B cell (primary cell): ENCODE measurements at regions not wholly inside any gene's neighbourhood (a gene's known extent, or its start where the extent isn't known, plus 50 kb on each side); places are given as distances from the start of the nearest gene placed in this dataset.

Experiments
- ATAC-seq: fragments of 200-7000 bp; cut with Tn5 transposase; one replicate; pipeline ENCODE4 v1.10.0; 2021; ENCODE audit warnings: low read depth, mild to moderate bottlenecking, moderate number of reproducible peaks, moderate library complexity
- CTCF ChIA-PET: fragments of 350-600 bp; sonication (Branson Sonifier 250); formaldehyde crosslinking; loops from one replicate; lab custom pipeline; 2021; ENCODE audit warnings: antibody characterized with exemption, inconsistent platforms; lab: Charles Lee
- POLR2A ChIA-PET: fragments of 350-600 bp; sonication (Branson Sonifier 250); formaldehyde crosslinking; loops from one replicate; lab custom pipeline; 2021; ENCODE audit warnings: antibody characterized with exemption; lab: Charles Lee
- DNase-seq: peaks from one replicate; pipeline ENCODE4 v3.0.0; 2013
- H2AFZ ChIP-seq: 2 replicates; pipeline ENCODE4 v1.6.1; 2012; ENCODE audit warnings: mild to moderate bottlenecking, low read depth, low read length; ENCODE audit not compliant: insufficient read depth, poor library complexity, severe bottlenecking
- H3K27ac ChIP-seq, 2 donors: 1 replicate in 1 of 2; 2 replicates in 1 of 2; pipeline ENCODE4 v1.5.1; 2012 to 2013; ENCODE audit warnings: low read length in 2 of 2, mild to moderate bottlenecking in 2 of 2, moderate library complexity in 1 of 2
- H3K27me3 ChIP-seq, 4 experiments: fragments of 200-600 bp in 1 of 4; sonication (generic) in 1 of 4; replicated peaks in 1 of 4; 1 replicate in 2 of 4; 2 replicates in 2 of 4; pipeline versions ENCODE4 v1.6.1 to v1.7.0; 2013 to 2016; ENCODE audit warnings: low read length in 3 of 4, mild to moderate bottlenecking in 2 of 4, mixed read lengths in 1 of 4, moderate library complexity in 1 of 4; ENCODE audit not compliant: insufficient read depth in 4 of 4, control insufficient read depth in 3 of 4; ENCODE audit errors: control extremely low read depth in 1 of 4
- H3K36me3 ChIP-seq, 2 experiments: replicated peaks in 1 of 2; 1 replicate in 1 of 2; 2 replicates in 1 of 2; pipeline versions ENCODE4 v1.6.1 to v1.7.1; 2013; ENCODE audit warnings: low read length in 1 of 2; ENCODE audit not compliant: insufficient read depth in 2 of 2, control insufficient read depth in 1 of 2; ENCODE audit errors: control extremely low read depth in 1 of 2, extremely low read depth in 1 of 2
- H3K4me1 ChIP-seq, 2 donors: fragments of 200-600 bp in 1 of 2; sonication (generic) in 1 of 2; 1 replicate in 1 of 2; 2 replicates in 1 of 2; pipeline versions ENCODE4 v1.5.1 to v1.6.1; 2013 to 2017; ENCODE audit warnings: low read length in 2 of 2; ENCODE audit not compliant: control insufficient read depth in 2 of 2, insufficient read depth in 2 of 2
- H3K4me2 ChIP-seq: replicated peaks from 2 replicates; pipeline ENCODE3; 2012; ENCODE audit warnings: mild to moderate bottlenecking, low read depth, low read length; ENCODE audit not compliant: poor library complexity, severe bottlenecking
- H3K4me3 ChIP-seq, 5 experiments: fragments of 200-600 bp in 1 of 5; sonication (generic) in 1 of 5; 1 replicate in 3 of 5; 2 replicates in 2 of 5; pipeline versions ENCODE4 v1.5.1 to v1.7.0; 2011 to 2016; ENCODE audit warnings: low read length in 4 of 5, mild to moderate bottlenecking in 4 of 5, low read depth in 2 of 5, control low read depth in 1 of 5, moderate library complexity in 1 of 5; ENCODE audit not compliant: insufficient read depth in 1 of 5; ENCODE audit errors: control extremely low read depth in 1 of 5, extremely low read depth in 1 of 5
- H3K79me2 ChIP-seq: fragments of 200-600 bp; sonication (generic); one replicate; pipeline ENCODE4 v1.6.0; 2016; ENCODE audit warnings: low read length; ENCODE audit not compliant: control insufficient read depth, insufficient read depth
- H3K9ac ChIP-seq: fragments of 200-600 bp; sonication (generic); 2 replicates; pipeline ENCODE4 v1.6.1; 2017; ENCODE audit warnings: mild to moderate bottlenecking, low read length, moderate library complexity
- H3K9me3 ChIP-seq, 3 donors: one replicate each; pipeline versions ENCODE4 v1.6.1 to v1.7.1; 2013; ENCODE audit warnings: low read length in 2 of 3; ENCODE audit not compliant: control insufficient read depth in 2 of 3, insufficient read depth in 1 of 3; ENCODE audit errors: control extremely low read depth in 1 of 3
- H4K20me1 ChIP-seq: 2 replicates; pipeline ENCODE4 v1.6.0; 2012; ENCODE audit warnings: mild to moderate bottlenecking, low read length; ENCODE audit not compliant: insufficient read depth, control insufficient read depth, poor library complexity, severe bottlenecking
- H3K27ac Mint-ChIP-seq: one replicate; pipeline ENCODE4 v1.8.0; 2021; ENCODE audit warnings: mixed read lengths
- H3K27me3 Mint-ChIP-seq: one replicate; pipeline ENCODE4 v1.8.0; 2021; ENCODE audit warnings: mixed read lengths
- H3K4me1 Mint-ChIP-seq: one replicate; pipeline ENCODE4 v1.8.0; 2021; ENCODE audit warnings: mixed read lengths
- H3K4me3 Mint-ChIP-seq: one replicate; pipeline ENCODE4 v1.8.0; 2021; ENCODE audit warnings: mixed read lengths
- H3K9me3 Mint-ChIP-seq: one replicate; pipeline ENCODE4 v1.8.0; 2022; ENCODE audit warnings: mixed read lengths; ENCODE audit not compliant: insufficient read depth
- CTCF ChIP-seq: fragments of 200-600 bp; IDR thresholded peaks from one replicate; pipeline ENCODE4 v1.8.0; 2022; ENCODE audit warnings: antibody characterized with exemption, mild to moderate bottlenecking
- EZH2 ChIP-seq: IDR thresholded peaks from 2 replicates; pipeline ENCODE4 v1.6.1; 2012; ENCODE audit warnings: borderline replicate concordance, low read depth, mild to moderate bottlenecking, moderate library complexity, low read length; ENCODE audit not compliant: insufficient read depth, poor library complexity, severe bottlenecking
- WGBS: methylation state at CpG from one replicate; pipeline ENCODE4 v1.1.5; 2013; ENCODE audit warnings: missing lambda C conversion rate; ENCODE audit not compliant: insufficient coverage; 5-methylcytosine and 5-hydroxymethylcytosine counted together
- intact Hi-C: fragments of 100-400 bp; cut with micrococcal nuclease; formaldehyde crosslinking; loops from one replicate; pipeline ENCODE4 v1.10.0; 2022

GRCh38 chr3:28088811-28089526, 152.4 kb upstream of the CMC1 start:
- Histone ChIP-seq H3K4me2 (no peak overlapping the region), H2AFZ (no peak overlapping the region), H3K9me3 (peaks cover 0 to 3% (median 0%) of the 10 kb centered on the region in 3 donors), H3K36me3 (no peaks in the 10 kb centered on the region), H3K4me3 (no peak overlapping the region), H3K9ac (no peak overlapping the region), H3K27me3 (no peaks in the 10 kb centered on the region), H3K79me2 (no peaks in the 10 kb centered on the region), H3K4me1 (no peaks in the 10 kb centered on the region), H4K20me1 (no peaks in the 10 kb centered on the region), H3K27ac (no peak overlapping the region)
- Mint-ChIP-seq H3K4me1 (no peaks in the 10 kb centered on the region), H3K27me3 (no peaks in the 10 kb centered on the region), H3K9me3 (peaks cover 3% of the 10 kb centered on the region), H3K27ac (no peak overlapping the region), H3K4me3 (no peak overlapping the region)
- intact Hi-C loops, result no loop called here
- 100% methylated on average over 1 of the region's 7 CpGs for WGBS
- ChIA-PET CTCF (interaction anchor here (0.8 kb wide), 1 partner anchor 45 kb away, joined by 5 read pairs; no protein-coding TSS in a partner anchor), POLR2A (no interaction called here)
- DNase-seq (no peak), ATAC-seq (no peak)
- no peak for TF ChIP-seq CTCF
- no peak for TF ChIP-seq EZH2

- Histone ChIP-seq H4K20me1 (no peaks in the 10 kb centered on the region), H2AFZ (no peak overlapping the region), H3K27ac (no peak overlapping the region), H3K27me3 (no peaks in the 10 kb centered on the region), H3K4me1 (no peaks in the 10 kb centered on the region), H3K4me3 (no peak overlapping the region), H3K4me2 (no peak overlapping the region), H3K9me3 (peaks cover 0 to 3% (median 0%) of the 10 kb centered on the region in 3 donors), H3K36me3 (no peaks in the 10 kb centered on the region), H3K79me2 (no peaks in the 10 kb centered on the region), H3K9ac (no peak overlapping the region)
- CTCF ChIA-PET, result interaction anchor here (0.8 kb wide), 1 partner anchor 44 kb away, joined by 5 read pairs; no protein-coding TSS in a partner anchor
- no peak overlapping the region for H3K4me3 Mint-ChIP-seq
- no peak for TF ChIP-seq EZH2
- no peak for TF ChIP-seq CTCF
- ATAC-seq, result no peak
- WGBS, result no CpG with 5 or more reads among the region's 2 CpGs
- no peak overlapping the region for H3K27ac Mint-ChIP-seq
- H3K9me3 Mint-ChIP-seq, result peaks cover 3% of the 10 kb centered on the region
- intact Hi-C loops, result no loop called here
- no peak for DNase-seq
- H3K4me1 Mint-ChIP-seq, result no peaks in the 10 kb centered on the region
- POLR2A ChIA-PET, result no interaction called here
- H3K27me3 Mint-ChIP-seq, result no peaks in the 10 kb centered on the region
These were observed 151.9 kb upstream of the CMC1 start for GRCh38 chr3:28089527-28089897.
